Mammary epithelial cell (primary cell): ENCODE measurements at regions not wholly inside any gene's neighbourhood (a gene's known extent, or its start where the extent isn't known, plus 50 kb on each side); places are given as distances from the start of the nearest gene placed in this dataset.

Experiments
- CTCF ChIP-seq, 2 donors: IDR thresholded peaks in 1 of 2; conservative IDR thresholded peaks in 1 of 2; 2 replicates each; pipeline ENCODE4 v1.5.1; 2011 to 2012; ENCODE audit warnings: inconsistent platforms in 2 of 2, low read length in 2 of 2, mild to moderate bottlenecking in 2 of 2, control low read depth in 1 of 2, low read depth in 1 of 2; ENCODE audit not compliant: insufficient read depth in 1 of 2; ENCODE audit errors: extremely low read depth in 1 of 2
- EZH2 ChIP-seq: IDR thresholded peaks from 2 replicates; pipeline ENCODE4 v1.6.1; 2012; ENCODE audit warnings: low read length, inconsistent platforms, borderline replicate concordance

- TF ChIP-seq CTCF (conservative IDR thresholded peaks at IDR 0.05 in 1 of 2, IDR thresholded peaks at IDR 0.05 in 1 of 2; ENCODE audit: extremely low read depth in 1 of 2, insufficient read depth in 1 of 2, low read depth in 1 of 2, low read length in 2 of 2) (no peak), EZH2 (no peak)
These were observed 1619.6 kb upstream of the WWC1 start for GRCh38 chr5:166671811-166672210.
